MM.1S (cell line): ENCODE measurements at regions not wholly inside any gene's neighbourhood (a gene's known extent, or its start where the extent isn't known, plus 50 kb on each side); places are given as distances from the start of the nearest gene placed in this dataset.

ENCODE experiments used
- EZH2 ChIP-seq: fragments of 300-600 bp; sonication (generic); optimal IDR thresholded peaks from 2 replicates; pipeline ENCODE3; 2017; ENCODE audit warnings: low read depth, mild to moderate bottlenecking, antibody characterized with exemption, low read length, mixed read lengths
- TF ChIP-seq, protein P1 (sequence below): fragments of 300-600 bp; sonication (generic); IDR thresholded peaks from 2 replicates; pipeline ENCODE4 v1.5.1; 2016; ENCODE audit warnings: antibody characterized with exemption, low read length, mixed read lengths

DNA sequence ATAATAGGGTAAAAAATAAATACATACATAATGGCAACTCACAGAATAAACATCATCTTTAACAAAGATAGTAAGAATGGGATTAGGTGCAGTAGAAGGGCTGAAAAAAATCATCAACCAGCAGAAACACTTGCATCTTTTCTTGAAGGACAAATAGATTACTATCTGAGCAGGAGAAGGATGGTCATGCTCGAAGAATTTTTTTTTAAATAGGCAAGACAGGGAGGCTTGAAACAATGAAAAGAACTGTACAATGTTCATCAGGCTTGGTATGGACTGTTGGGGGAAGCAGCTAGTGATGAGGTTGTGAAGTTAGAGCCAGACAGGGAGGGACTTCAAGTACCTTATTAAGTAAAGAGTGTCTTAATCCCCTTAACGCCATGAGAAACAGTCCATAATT, 167.4 kb upstream of the LDB2 start:
- TF ChIP-seq, protein P1, sequence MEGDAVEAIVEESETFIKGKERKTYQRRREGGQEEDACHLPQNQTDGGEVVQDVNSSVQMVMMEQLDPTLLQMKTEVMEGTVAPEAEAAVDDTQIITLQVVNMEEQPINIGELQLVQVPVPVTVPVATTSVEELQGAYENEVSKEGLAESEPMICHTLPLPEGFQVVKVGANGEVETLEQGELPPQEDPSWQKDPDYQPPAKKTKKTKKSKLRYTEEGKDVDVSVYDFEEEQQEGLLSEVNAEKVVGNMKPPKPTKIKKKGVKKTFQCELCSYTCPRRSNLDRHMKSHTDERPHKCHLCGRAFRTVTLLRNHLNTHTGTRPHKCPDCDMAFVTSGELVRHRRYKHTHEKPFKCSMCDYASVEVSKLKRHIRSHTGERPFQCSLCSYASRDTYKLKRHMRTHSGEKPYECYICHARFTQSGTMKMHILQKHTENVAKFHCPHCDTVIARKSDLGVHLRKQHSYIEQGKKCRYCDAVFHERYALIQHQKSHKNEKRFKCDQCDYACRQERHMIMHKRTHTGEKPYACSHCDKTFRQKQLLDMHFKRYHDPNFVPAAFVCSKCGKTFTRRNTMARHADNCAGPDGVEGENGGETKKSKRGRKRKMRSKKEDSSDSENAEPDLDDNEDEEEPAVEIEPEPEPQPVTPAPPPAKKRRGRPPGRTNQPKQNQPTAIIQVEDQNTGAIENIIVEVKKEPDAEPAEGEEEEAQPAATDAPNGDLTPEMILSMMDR = no peak
- no peak for TF ChIP-seq EZH2
